ENCODE measurements at regions not wholly inside any gene's neighbourhood (a gene's known extent, or its start where the extent isn't known, plus 50 kb on each side); places are given as distances from the start of the nearest gene placed in this dataset.

GRCh38 chr7:94253686-94254085, 141.0 kb upstream of the COL1A2 start:
- TF ChIP-seq JUNB (IDR thresholded peaks at IDR 0.05; ENCODE audit: unreplicated experiment) (no peak), CREB1 (CRISPR knock-in tag; IDR thresholded peaks at IDR 0.05; ENCODE audit: low read depth) (no peak), CTCF (conservative IDR thresholded peaks at IDR 0.05; ENCODE audit: low read depth in 2 of 2) (no peak), EZH2phosphoT487 (IDR thresholded peaks at IDR 0.05; ENCODE audit: unreplicated experiment) (no peak), ZNF331 (CRISPR knock-in tag; IDR thresholded peaks at IDR 0.05; ENCODE audit: low read depth) (no peak), EZH2 (IDR thresholded peaks at IDR 0.05; ENCODE audit: low read depth, unreplicated experiment) (no peak), REST (IDR thresholded peaks at IDR 0.05; ENCODE audit: unreplicated experiment) (no peak), POLR2AphosphoS5 (IDR thresholded peaks at IDR 0.05; ENCODE audit: low read depth) (no peak), ZNF462 (CRISPR knock-in tag; IDR thresholded peaks at IDR 0.05) (no peak), STAT1 (IDR thresholded peaks at IDR 0.05; ENCODE audit: unreplicated experiment) (no peak), NANOG (IDR thresholded peaks at IDR 0.05; ENCODE audit: borderline replicate concordance) (no peak), ETS1 (IDR thresholded peaks at IDR 0.05) (no peak)
